Trophoblast cell (in vitro differentiated cells and primary cell): ENCODE measurements at regions not wholly inside any gene's neighbourhood (a gene's known extent, or its start where the extent isn't known, plus 50 kb on each side); places are given as distances from the start of the nearest gene placed in this dataset.

Experiments
- DNase-seq, 2 donors: peaks; one replicate each; pipeline ENCODE4 v3.0.0-alpha.2; 2016
- H2AFZ ChIP-seq: 2 replicates; pipeline ENCODE4 v1.6.1; 2013; ENCODE audit warnings: low read length, moderate library complexity, mild to moderate bottlenecking; ENCODE audit not compliant: insufficient read depth, poor library complexity
- H2AK5ac ChIP-seq: 2 replicates; pipeline ENCODE4 v1.6.1; 2013; ENCODE audit warnings: mild to moderate bottlenecking, low read length
- H2BK120ac ChIP-seq: 2 replicates; pipeline ENCODE4 v1.6.1; 2013; ENCODE audit warnings: low read length, mild to moderate bottlenecking, moderate library complexity; ENCODE audit not compliant: insufficient read depth, poor library complexity
- H2BK12ac ChIP-seq: 2 replicates; pipeline ENCODE4 v1.6.1; 2013; ENCODE audit warnings: mild to moderate bottlenecking, low read length, moderate library complexity
- H2BK5ac ChIP-seq: 2 replicates; pipeline ENCODE4 v1.6.1; 2013; ENCODE audit warnings: low read length, low read depth, moderate library complexity, mild to moderate bottlenecking; ENCODE audit not compliant: poor library complexity
- H3K14ac ChIP-seq: 2 replicates; pipeline ENCODE4 v1.6.1; 2013; ENCODE audit warnings: mild to moderate bottlenecking, low read length
- H3K18ac ChIP-seq: 2 replicates; pipeline ENCODE4 v1.6.1; 2013; ENCODE audit warnings: mild to moderate bottlenecking, low read length
- H3K23ac ChIP-seq: 2 replicates; pipeline ENCODE4 v1.6.1; 2013; ENCODE audit warnings: low read length
- H3K27ac ChIP-seq: 2 replicates; pipeline ENCODE4 v1.5.1; 2013; ENCODE audit warnings: low read depth, mild to moderate bottlenecking, inconsistent platforms, low read length, moderate library complexity
- H3K27me3 ChIP-seq: 2 replicates; pipeline ENCODE4 v1.6.1; 2013; ENCODE audit warnings: inconsistent platforms, mild to moderate bottlenecking, low read length, moderate library complexity; ENCODE audit not compliant: insufficient read depth
- H3K36me3 ChIP-seq, 2 experiments: 1 replicate in 1 of 2; 2 replicates in 1 of 2; pipeline ENCODE4 v1.6.1; 2013; ENCODE audit warnings: low read length in 2 of 2, mild to moderate bottlenecking in 2 of 2, moderate library complexity in 1 of 2; ENCODE audit not compliant: insufficient read depth in 2 of 2, control insufficient read depth in 1 of 2
- H3K4ac ChIP-seq: 2 replicates; pipeline ENCODE4 v1.6.1; 2013; ENCODE audit warnings: low read depth, mild to moderate bottlenecking, low read length, moderate library complexity
- H3K4me1 ChIP-seq, 2 experiments: 1 replicate in 1 of 2; 2 replicates in 1 of 2; pipeline ENCODE4 v1.6.1; 2013; ENCODE audit warnings: low read length in 2 of 2, mild to moderate bottlenecking in 2 of 2, moderate library complexity in 1 of 2; ENCODE audit not compliant: insufficient read depth in 2 of 2, control insufficient read depth in 1 of 2
- H3K4me2 ChIP-seq: 2 replicates; pipeline ENCODE4 v1.6.1; 2013; ENCODE audit warnings: inconsistent platforms, mild to moderate bottlenecking, low read length, moderate library complexity
- H3K4me3 ChIP-seq: 2 replicates; pipeline ENCODE4 v1.5.1; 2013; ENCODE audit warnings: mild to moderate bottlenecking, low read depth, low read length, inconsistent platforms
- H3K79me1 ChIP-seq: one replicate; pipeline ENCODE4 v1.6.1; 2013; ENCODE audit warnings: low read length
- H3K79me2 ChIP-seq: 2 replicates; pipeline ENCODE4 v1.6.1; 2013; ENCODE audit warnings: low read length, mild to moderate bottlenecking; ENCODE audit not compliant: control insufficient read depth, insufficient read depth, poor library complexity
- H3K9ac ChIP-seq: 2 replicates; pipeline ENCODE4 v1.6.1; 2013; ENCODE audit warnings: mild to moderate bottlenecking, low read length
- H3K9me3 ChIP-seq: 2 replicates; pipeline ENCODE4 v1.6.1; 2013; ENCODE audit warnings: low read depth, mild to moderate bottlenecking, control low read depth, inconsistent platforms, low read length; ENCODE audit not compliant: insufficient read depth
- H4K12ac ChIP-seq: 2 replicates; pipeline ENCODE4 v1.6.1; 2013; ENCODE audit warnings: low read depth, mild to moderate bottlenecking, low read length, moderate library complexity
- H4K8ac ChIP-seq: 2 replicates; pipeline ENCODE4 v1.6.1; 2013; ENCODE audit warnings: low read depth, mild to moderate bottlenecking, low read length, moderate library complexity
- H4K91ac ChIP-seq: one replicate; pipeline ENCODE4 v1.6.1; 2013; ENCODE audit warnings: low read depth, mild to moderate bottlenecking, low read length, moderate library complexity
- WGBS: extraction: QIAGEN DNeasy Blood & Tissue Kit; methylation state at CpG from one replicate; pipeline ENCODE4 v1.1.7; 2013; ENCODE audit warnings: missing lambda C conversion rate; ENCODE audit not compliant: insufficient read length, insufficient coverage; ENCODE audit errors: extremely low coverage; 5-methylcytosine and 5-hydroxymethylcytosine counted together

- peak in 1 of 2 donors; percentile 1 for DNase-seq
- WGBS: no CpG with 5 or more reads among the region's 3 CpGs
- Histone ChIP-seq H3K9ac (no peak overlapping the region), H3K14ac (no peak overlapping the region), H3K27me3 (no peaks in the 10 kb centered on the region), H3K18ac (no peak overlapping the region), H3K36me3 (no peaks in the 10 kb centered on the region), H2AK5ac (no peak overlapping the region), H2BK12ac (no peak overlapping the region), H3K9me3 (no peaks in the 10 kb centered on the region), H3K4me3 (no peak overlapping the region), H2BK5ac (no peak overlapping the region), H4K12ac (no peak overlapping the region), H3K79me2 (no peaks in the 10 kb centered on the region), H4K91ac (no peak overlapping the region), H3K27ac (no peak overlapping the region), H3K4me2 (no peak overlapping the region), H3K4me1 (no peaks in the 10 kb centered on the region), H4K8ac (no peak overlapping the region), H3K79me1 (no peaks in the 10 kb centered on the region), H3K4ac (no peak overlapping the region), H3K23ac (no peak overlapping the region), H2BK120ac (no peak overlapping the region), H2AFZ (no peak overlapping the region)
Measured at GRCh38 chr16:50497592-50497991, 50.6 kb upstream of the NKD1 start.

GRCh38 chr16:50496990-50497389 is 51.2 kb upstream of the NKD1 start:
- Histone ChIP-seq H2AFZ (no peak overlapping the region), H2BK120ac (no peak overlapping the region), H3K14ac (no peak overlapping the region), H4K8ac (no peak overlapping the region), H2BK5ac (no peak overlapping the region), H3K79me1 (no peaks in the 10 kb centered on the region), H3K4ac (no peak overlapping the region), H3K27ac (no peak overlapping the region), H3K23ac (no peak overlapping the region), H3K27me3 (no peaks in the 10 kb centered on the region), H4K91ac (no peak overlapping the region), H3K4me3 (no peak overlapping the region), H3K36me3 (no peaks in the 10 kb centered on the region), H3K4me2 (no peak overlapping the region), H3K4me1 (no peaks in the 10 kb centered on the region), H2BK12ac (no peak overlapping the region), H4K12ac (no peak overlapping the region), H3K9ac (no peak overlapping the region), H3K18ac (no peak overlapping the region), H2AK5ac (no peak overlapping the region), H3K9me3 (no peaks in the 10 kb centered on the region), H3K79me2 (no peaks in the 10 kb centered on the region)
- no CpG with 5 or more reads among the region's 2 CpGs for WGBS
- DNase-seq: no peak

- Histone ChIP-seq H3K4ac (no peak overlapping the region), H3K4me1 (no peaks in the 10 kb centered on the region), H3K9me3 (no peaks in the 10 kb centered on the region), H3K27me3 (no peaks in the 10 kb centered on the region), H2BK5ac (no peak overlapping the region), H2BK120ac (no peak overlapping the region), H2BK12ac (no peak overlapping the region), H4K91ac (no peak overlapping the region), H3K18ac (no peak overlapping the region), H3K79me1 (no peaks in the 10 kb centered on the region), H3K36me3 (no peaks in the 10 kb centered on the region), H4K12ac (no peak overlapping the region), H3K4me2 (no peak overlapping the region), H4K8ac (no peak overlapping the region), H3K23ac (no peak overlapping the region), H2AFZ (no peak overlapping the region), H2AK5ac (no peak overlapping the region), H3K79me2 (no peaks in the 10 kb centered on the region), H3K27ac (no peak overlapping the region), H3K4me3 (no peak overlapping the region), H3K9ac (no peak overlapping the region), H3K14ac (no peak overlapping the region)
- no CpG with 5 or more reads among the region's 7 CpGs for WGBS
- no peak for DNase-seq
Measured at GRCh38 chr16:50495673-50496072, 52.5 kb upstream of the NKD1 start.

- H3K4me1 ChIP-seq: no peaks in the 10 kb centered on the region
- no peak overlapping the region for H2AK5ac ChIP-seq
- DNase-seq: no peak
- no peak overlapping the region for H3K4ac ChIP-seq
- no peak overlapping the region for H4K91ac ChIP-seq
- no peak overlapping the region for H4K12ac ChIP-seq
- no peaks in the 10 kb centered on the region for H3K27me3 ChIP-seq
- H3K23ac ChIP-seq: no peak overlapping the region
- no peak overlapping the region for H2BK120ac ChIP-seq
- H2BK12ac ChIP-seq: no peak overlapping the region
- H2BK5ac ChIP-seq: no peak overlapping the region
- H3K18ac ChIP-seq: no peak overlapping the region
- no peak overlapping the region for H3K4me2 ChIP-seq
- H3K14ac ChIP-seq: no peak overlapping the region
- no peak overlapping the region for H4K8ac ChIP-seq
- no peaks in the 10 kb centered on the region for H3K79me1 ChIP-seq
- H3K4me3 ChIP-seq: no peak overlapping the region
- H3K9me3 ChIP-seq: no peaks in the 10 kb centered on the region
- H2AFZ ChIP-seq: no peak overlapping the region
- WGBS: no CpG with 5 or more reads among the region's 11 CpGs
- no peaks in the 10 kb centered on the region for H3K79me2 ChIP-seq
- no peaks in the 10 kb centered on the region for H3K36me3 ChIP-seq
- no peak overlapping the region for H3K27ac ChIP-seq
- H3K9ac ChIP-seq: no peak overlapping the region
Measured at GRCh38 chr16:50494501-50495491, 53.4 kb upstream of the NKD1 start.
